A673 (cell line): ENCODE measurements at regions not wholly inside any gene's neighbourhood (a gene's known extent, or its start where the extent isn't known, plus 50 kb on each side); places are given as distances from the start of the nearest gene placed in this dataset.

Source experiments
- EZH2 ChIP-seq: fragments of 200-600 bp; sonication (generic); IDR thresholded peaks from 2 replicates; pipeline ENCODE4 v1.6.1; 2017; ENCODE audit warnings: borderline replicate concordance, low read depth, mild to moderate bottlenecking, mixed read lengths, antibody characterized with exemption, low read length; ENCODE audit not compliant: poor library complexity, severe bottlenecking
- TF ChIP-seq, protein P1 (sequence below): fragments of 300-800, 200-600 bp; sonication (generic); conservative IDR thresholded peaks from 2 replicates; pipeline ENCODE4 v1.5.1; 2017; ENCODE audit warnings: low read depth, mild to moderate bottlenecking, antibody characterized with exemption, low read length, moderate library complexity, mixed read lengths

DNA sequence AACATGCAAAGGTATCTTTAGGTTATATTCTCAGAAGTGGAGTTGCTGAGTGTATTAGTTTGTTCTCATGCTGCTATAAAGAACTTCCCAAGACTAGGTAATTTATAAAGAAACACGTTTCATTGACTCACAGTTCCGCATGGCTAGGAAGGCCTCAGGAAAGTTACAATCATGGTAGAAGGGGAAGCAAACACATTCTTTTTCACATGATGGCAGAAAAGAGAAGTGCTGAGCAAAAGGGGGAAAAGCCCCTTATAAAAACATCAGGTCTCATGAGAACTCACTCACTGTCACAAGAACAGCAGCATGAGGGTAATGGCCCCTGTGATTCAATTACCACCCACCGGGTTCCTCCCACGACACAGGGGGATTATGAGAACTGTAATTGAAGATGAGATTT is 163.6 kb upstream of the PRLR start:
- TF ChIP-seq, protein P1, sequence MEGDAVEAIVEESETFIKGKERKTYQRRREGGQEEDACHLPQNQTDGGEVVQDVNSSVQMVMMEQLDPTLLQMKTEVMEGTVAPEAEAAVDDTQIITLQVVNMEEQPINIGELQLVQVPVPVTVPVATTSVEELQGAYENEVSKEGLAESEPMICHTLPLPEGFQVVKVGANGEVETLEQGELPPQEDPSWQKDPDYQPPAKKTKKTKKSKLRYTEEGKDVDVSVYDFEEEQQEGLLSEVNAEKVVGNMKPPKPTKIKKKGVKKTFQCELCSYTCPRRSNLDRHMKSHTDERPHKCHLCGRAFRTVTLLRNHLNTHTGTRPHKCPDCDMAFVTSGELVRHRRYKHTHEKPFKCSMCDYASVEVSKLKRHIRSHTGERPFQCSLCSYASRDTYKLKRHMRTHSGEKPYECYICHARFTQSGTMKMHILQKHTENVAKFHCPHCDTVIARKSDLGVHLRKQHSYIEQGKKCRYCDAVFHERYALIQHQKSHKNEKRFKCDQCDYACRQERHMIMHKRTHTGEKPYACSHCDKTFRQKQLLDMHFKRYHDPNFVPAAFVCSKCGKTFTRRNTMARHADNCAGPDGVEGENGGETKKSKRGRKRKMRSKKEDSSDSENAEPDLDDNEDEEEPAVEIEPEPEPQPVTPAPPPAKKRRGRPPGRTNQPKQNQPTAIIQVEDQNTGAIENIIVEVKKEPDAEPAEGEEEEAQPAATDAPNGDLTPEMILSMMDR: no peak
- no peak for TF ChIP-seq EZH2
